ENCODE measurements at regions not wholly inside any gene's neighbourhood (a gene's known extent, or its start where the extent isn't known, plus 50 kb on each side); places are given as distances from the start of the nearest gene placed in this dataset.

- DNase-seq (ENCODE audit: low read depth in 2 of 2, low spot score in 1 of 2): no peak
These were observed 52.1 kb upstream of the PDZD8 start for GRCh38 chr10:117427356-117427755.

- no peak for DNase-seq (ENCODE audit: low read depth in 2 of 2, low spot score in 1 of 2)
These were observed 50.8 kb upstream of the PDZD8 start for GRCh38 chr10:117425974-117426566.

- no peak for DNase-seq (ENCODE audit: low read depth in 2 of 2, low spot score in 1 of 2)
These were observed 49.8 kb upstream of the PDZD8 start for GRCh38 chr10:117424883-117425649.
